MV-4-11 (cell line): ENCODE measurements at regions not wholly inside any gene's neighbourhood (a gene's known extent, or its start where the extent isn't known, plus 50 kb on each side); places are given as distances from the start of the nearest gene placed in this dataset.
"Not testable (repeated sequence)": the region's sequence is repeated elsewhere in the genome, so short reads cannot be mapped to it uniquely, and the experiment has no call there.

ENCODE experiments used
- DNase-seq: peaks from one replicate; lab custom pipeline; 2025; lab: John Stamatoyannopoulos, UW

DNA sequence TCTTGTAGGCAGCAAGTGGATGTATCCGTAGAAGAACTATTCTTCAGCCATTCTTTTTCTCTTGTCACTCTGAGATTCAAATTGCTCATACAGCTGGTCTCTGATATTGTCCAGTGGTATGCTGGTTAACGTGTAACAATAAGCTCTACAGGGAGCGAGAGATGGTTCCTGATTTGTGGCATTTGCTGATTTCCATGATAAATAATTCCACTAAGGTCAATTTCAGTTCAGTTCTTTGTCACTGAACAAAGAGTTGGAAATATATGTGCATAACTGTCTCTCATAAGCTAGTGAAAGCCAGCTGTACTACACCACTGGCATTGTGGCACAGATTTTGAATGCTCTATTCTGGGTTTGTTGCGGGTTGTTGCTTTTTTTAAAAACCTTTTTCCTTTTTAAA is 131.7 kb downstream of the MTHFS start:
- no peak for DNase-seq

DNA sequence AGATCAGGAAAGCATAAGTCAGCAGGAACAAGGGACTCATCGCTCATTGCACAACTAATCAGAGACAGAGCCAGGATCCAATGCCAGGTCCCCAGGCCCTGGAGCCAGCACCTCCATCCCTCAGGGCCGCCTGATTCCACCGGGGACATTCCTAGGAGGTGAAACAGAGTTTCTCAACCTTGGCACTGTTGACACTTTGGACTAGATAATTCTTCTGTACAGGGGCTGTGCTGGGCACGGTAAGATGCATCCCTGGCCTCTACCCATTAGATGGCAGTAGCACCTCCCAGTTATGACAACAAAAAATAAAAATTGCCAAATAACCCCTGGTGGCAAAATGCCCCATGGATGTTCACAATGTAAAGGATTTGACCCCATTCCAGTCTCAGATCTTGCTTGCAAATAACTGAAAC is 127.7 kb downstream of the MTHFS start:
- peak; percentile 22 for DNase-seq

DNA sequence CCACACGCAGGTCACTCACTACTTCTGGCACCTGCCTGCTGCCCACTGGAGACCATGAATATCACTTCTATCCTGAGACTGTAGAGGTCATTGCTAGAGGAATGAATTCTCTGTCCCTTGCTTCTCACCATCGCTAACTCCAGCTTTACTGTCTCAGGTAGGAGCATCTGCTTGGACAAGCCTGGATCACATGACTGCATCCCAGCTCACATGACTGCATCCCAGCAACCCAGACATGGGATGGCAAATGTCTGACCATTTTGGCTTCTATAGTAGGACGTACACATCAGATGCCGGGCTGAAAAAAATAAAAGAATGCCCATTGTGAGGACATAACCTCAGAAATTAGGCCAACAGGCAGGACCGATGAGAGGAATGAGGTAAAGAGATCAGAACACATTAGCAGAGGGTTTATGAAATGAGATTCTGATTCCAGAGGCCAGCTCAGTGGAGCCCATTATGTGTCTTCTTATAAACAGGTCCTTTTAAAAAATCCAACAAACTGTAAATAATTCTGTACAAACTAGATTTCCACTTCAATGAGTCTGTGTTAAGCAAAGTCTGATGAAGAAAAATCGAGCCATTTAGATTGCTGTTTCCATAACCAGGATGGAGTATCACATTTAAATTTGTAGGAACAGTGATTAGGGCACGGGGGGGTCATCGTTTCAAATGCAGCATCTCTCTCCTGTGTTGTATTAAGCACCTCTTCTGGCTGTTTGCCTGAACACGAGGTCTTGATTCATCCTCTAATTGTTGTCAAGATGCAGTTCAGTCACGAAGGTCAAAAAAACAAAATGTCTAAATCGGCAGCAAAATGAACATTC is 126.7 kb downstream of the MTHFS start:
- no peak for DNase-seq

GRCh38 chr15:79773128-79773527 is 123.7 kb downstream of the MTHFS start:
- DNase-seq: no peak

DNA sequence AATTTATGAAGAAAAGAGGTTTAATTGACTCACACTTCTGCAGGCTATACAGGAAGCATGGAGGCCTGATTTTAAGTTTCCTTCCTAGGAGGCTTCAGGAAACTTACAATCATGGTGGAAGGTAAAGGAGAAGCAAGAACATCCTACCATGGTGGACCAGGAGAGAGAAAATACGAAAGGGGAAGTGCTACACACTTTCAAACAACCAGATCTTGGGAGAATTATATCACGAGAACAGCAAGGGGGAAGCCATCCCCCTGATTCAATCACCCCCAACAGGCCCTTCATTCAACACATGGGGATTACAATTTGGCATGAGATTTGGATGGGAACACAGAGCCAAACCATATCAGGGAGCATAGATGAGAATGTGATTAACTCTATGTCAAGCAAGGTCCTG is 121.0 kb downstream of the MTHFS start:
- peak; percentile 41 for DNase-seq

GRCh38 chr15:79777916-79778315 is 118.9 kb downstream of the MTHFS start:
- DNase-seq: no peak

DNA sequence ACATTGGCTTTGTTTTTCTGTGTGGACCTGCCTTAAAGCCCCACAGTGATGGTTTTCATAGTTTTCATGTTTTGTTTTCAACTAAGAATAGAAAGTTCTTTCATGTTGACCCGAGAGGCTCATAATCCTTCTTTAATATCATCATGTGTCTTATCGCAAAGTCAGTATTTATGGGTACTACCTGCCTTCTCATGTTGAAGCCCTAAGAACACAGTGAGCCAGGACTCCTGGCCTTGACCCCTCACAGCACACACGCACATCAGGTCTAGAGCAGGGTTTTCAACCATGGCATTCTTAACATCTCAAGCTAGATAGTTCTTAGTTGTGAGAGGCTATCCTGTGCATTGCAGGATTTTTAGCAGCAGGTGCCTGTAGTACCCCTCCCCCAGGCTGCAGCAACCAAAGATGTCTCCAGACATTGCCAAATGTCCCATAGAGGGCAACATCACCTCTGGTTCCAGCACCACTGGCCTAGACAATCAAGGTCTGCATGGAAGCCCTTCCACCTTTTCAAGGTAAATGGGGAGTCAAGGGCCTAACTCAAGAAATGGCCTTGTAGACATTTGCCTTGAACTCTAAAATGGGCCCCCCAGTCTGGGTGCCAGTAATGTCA is 118.3 kb downstream of the MTHFS start:
- DNase-seq: no peak

- DNase-seq: peak; percentile 21
Observed at GRCh38 chr15:79779746-79780145, 117.1 kb downstream of the MTHFS start.

- not testable (repeated sequence) for DNase-seq
Observed at GRCh38 chr15:79782307-79782706, 114.5 kb downstream of the MTHFS start.
